DMS79 (cell line): ENCODE measurements at regions not wholly inside any gene's neighbourhood (a gene's known extent, or its start where the extent isn't known, plus 50 kb on each side); places are given as distances from the start of the nearest gene placed in this dataset.

ENCODE experiments used
- DNase-seq: peaks from one replicate; lab custom pipeline; 2025; lab: John Stamatoyannopoulos, UW

- DNase-seq, result no peak
Measured at GRCh38 chr20:24376311-24377099, 92.9 kb upstream of the SYNDIG1 start.

- no peak for DNase-seq
Measured at GRCh38 chr20:24373372-24373771, 96.1 kb upstream of the SYNDIG1 start.

- DNase-seq, result no peak
Measured at GRCh38 chr20:24370911-24371695, 98.3 kb upstream of the SYNDIG1 start.

GRCh38 chr20:24370249-24370648, 99.2 kb upstream of the SYNDIG1 start:
- DNase-seq, result no peak

- DNase-seq, result no peak
Measured at GRCh38 chr20:24368253-24368652, 101.2 kb upstream of the SYNDIG1 start.

- DNase-seq, result no peak
Measured at GRCh38 chr20:24366336-24367004, 103.0 kb upstream of the SYNDIG1 start.

- DNase-seq, result no peak
Measured at GRCh38 chr20:24365670-24366069, 103.8 kb upstream of the SYNDIG1 start.

- DNase-seq, result no peak
Measured at GRCh38 chr20:24364482-24364881, 104.9 kb upstream of the SYNDIG1 start.

GRCh38 chr20:24363031-24363430, 106.4 kb upstream of the SYNDIG1 start:
- no peak for DNase-seq

- DNase-seq, result no peak
Measured at GRCh38 chr20:24362080-24362479, 107.3 kb upstream of the SYNDIG1 start.

- no peak for DNase-seq
Measured at GRCh38 chr20:24361541-24361940, 107.9 kb upstream of the SYNDIG1 start.

- no peak for DNase-seq
Measured at GRCh38 chr20:24360531-24360930, 108.9 kb upstream of the SYNDIG1 start.

GRCh38 chr20:24359321-24360027, 110.0 kb upstream of the SYNDIG1 start:
- no peak for DNase-seq

- no peak for DNase-seq
Measured at GRCh38 chr20:24357931-24358330, 111.5 kb upstream of the SYNDIG1 start.

GRCh38 chr20:24357177-24357576, 112.3 kb upstream of the SYNDIG1 start:
- no peak for DNase-seq

GRCh38 chr20:24353135-24353690, 116.2 kb upstream of the SYNDIG1 start:
- no peak for DNase-seq

GRCh38 chr20:24350923-24351368, 118.5 kb upstream of the SYNDIG1 start:
- no peak for DNase-seq

- DNase-seq, result no peak
Measured at GRCh38 chr20:24341781-24342180, 127.6 kb upstream of the SYNDIG1 start.

GRCh38 chr20:24340933-24341332, 128.5 kb upstream of the SYNDIG1 start:
- no peak for DNase-seq

- DNase-seq, result no peak
Measured at GRCh38 chr20:24339210-24339641, 130.2 kb upstream of the SYNDIG1 start.

GRCh38 chr20:24337551-24337950, 131.9 kb upstream of the SYNDIG1 start:
- DNase-seq, result no peak

- no peak for DNase-seq
Measured at GRCh38 chr20:24337069-24337468, 132.4 kb upstream of the SYNDIG1 start.
